ENCODE measurements at regions not wholly inside any gene's neighbourhood (a gene's known extent, or its start where the extent isn't known, plus 50 kb on each side); places are given as distances from the start of the nearest gene placed in this dataset.
A peak's percentile ranks its signal among the peaks of the same experiment; 100 is the strongest.

- DNase-seq = peak; percentile 8 to 42
Measured at GRCh38 chr16:85173981-85174751, 61.9 kb upstream of the CIBAR2 start.

- no peak for DNase-seq
Measured at GRCh38 chr16:85174871-85175723, 62.8 kb upstream of the CIBAR2 start.

GRCh38 chr16:85175724-85176233 lies 63.5 kb upstream of the CIBAR2 start:
- DNase-seq = no peak

- DNase-seq = no peak
Measured at GRCh38 chr16:85176541-85177447, 64.5 kb upstream of the CIBAR2 start.

GRCh38 chr16:85177448-85177846 lies 65.2 kb upstream of the CIBAR2 start:
- no peak for DNase-seq

- no peak for DNase-seq
Measured at GRCh38 chr16:85178006-85178591, 65.8 kb upstream of the CIBAR2 start.

- no peak for DNase-seq
Measured at GRCh38 chr16:85178596-85178995, 66.3 kb upstream of the CIBAR2 start.

- DNase-seq = no peak
Measured at GRCh38 chr16:85179344-85180046, 67.2 kb upstream of the CIBAR2 start.

GRCh38 chr16:85180047-85180826 lies 68.0 kb upstream of the CIBAR2 start:
- DNase-seq = no peak

GRCh38 chr16:85180827-85181738 lies 68.8 kb upstream of the CIBAR2 start:
- no peak for DNase-seq

- no peak for DNase-seq
Measured at GRCh38 chr16:85181739-85182129, 69.5 kb upstream of the CIBAR2 start.

GRCh38 chr16:85182286-85182685 lies 70.0 kb upstream of the CIBAR2 start:
- DNase-seq = no peak

- no peak for DNase-seq
Measured at GRCh38 chr16:85182774-85183173, 70.5 kb upstream of the CIBAR2 start.

GRCh38 chr16:85183564-85183963 lies 71.3 kb upstream of the CIBAR2 start:
- DNase-seq = no peak

GRCh38 chr16:85184404-85184803 lies 72.1 kb upstream of the CIBAR2 start:
- no peak for DNase-seq

- no peak for DNase-seq
Measured at GRCh38 chr16:85185303-85186100, 73.2 kb upstream of the CIBAR2 start.

GRCh38 chr16:85187002-85187401 lies 74.7 kb upstream of the CIBAR2 start:
- no peak for DNase-seq

GRCh38 chr16:85187447-85187846 lies 75.2 kb upstream of the CIBAR2 start:
- DNase-seq = no peak

- DNase-seq = no peak
Measured at GRCh38 chr16:85187886-85188285, 75.6 kb upstream of the CIBAR2 start.
